ENCODE measurements at regions not wholly inside any gene's neighbourhood (a gene's known extent, or its start where the extent isn't known, plus 50 kb on each side); places are given as distances from the start of the nearest gene placed in this dataset.

GRCh38 chr14:85315733-85316290 lies 214.1 kb upstream of the FLRT2 start:
- no peaks in the 10 kb centered on the region for H3K36me3 Mint-ChIP-seq (ENCODE audit: low read depth)
- no peak overlapping the region for H3K27ac Mint-ChIP-seq
- H3K27me3 ChIP-seq (ENCODE audit: control insufficient read depth in 1 of 2, insufficient read depth in 2 of 2, low read length in 2 of 2): no peaks in the 10 kb centered on the region
- H3K4me3 ChIP-seq (ENCODE audit: low read length): no peak overlapping the region
- H3K9me3 ChIP-seq (ENCODE audit: control insufficient read depth in 1 of 2, insufficient read depth in 1 of 2, low read length in 2 of 2): peaks cover 0 to 7% of the 10 kb centered on the region in 2 experiments
- TF ChIP-seq, protein P1, sequence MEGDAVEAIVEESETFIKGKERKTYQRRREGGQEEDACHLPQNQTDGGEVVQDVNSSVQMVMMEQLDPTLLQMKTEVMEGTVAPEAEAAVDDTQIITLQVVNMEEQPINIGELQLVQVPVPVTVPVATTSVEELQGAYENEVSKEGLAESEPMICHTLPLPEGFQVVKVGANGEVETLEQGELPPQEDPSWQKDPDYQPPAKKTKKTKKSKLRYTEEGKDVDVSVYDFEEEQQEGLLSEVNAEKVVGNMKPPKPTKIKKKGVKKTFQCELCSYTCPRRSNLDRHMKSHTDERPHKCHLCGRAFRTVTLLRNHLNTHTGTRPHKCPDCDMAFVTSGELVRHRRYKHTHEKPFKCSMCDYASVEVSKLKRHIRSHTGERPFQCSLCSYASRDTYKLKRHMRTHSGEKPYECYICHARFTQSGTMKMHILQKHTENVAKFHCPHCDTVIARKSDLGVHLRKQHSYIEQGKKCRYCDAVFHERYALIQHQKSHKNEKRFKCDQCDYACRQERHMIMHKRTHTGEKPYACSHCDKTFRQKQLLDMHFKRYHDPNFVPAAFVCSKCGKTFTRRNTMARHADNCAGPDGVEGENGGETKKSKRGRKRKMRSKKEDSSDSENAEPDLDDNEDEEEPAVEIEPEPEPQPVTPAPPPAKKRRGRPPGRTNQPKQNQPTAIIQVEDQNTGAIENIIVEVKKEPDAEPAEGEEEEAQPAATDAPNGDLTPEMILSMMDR (IDR thresholded peaks at IDR 0.05): no peak
- no peaks in the 10 kb centered on the region for H3K27me3 Mint-ChIP-seq
- POLR2A ChIA-PET: no interaction called here
- CTCF ChIA-PET: no interaction called here
- H3K36me3 ChIP-seq (ENCODE audit: insufficient read depth, low read length): no peaks in the 10 kb centered on the region
- no peak overlapping the region for H3K27ac ChIP-seq (ENCODE audit: low read depth in 1 of 2, low read length in 2 of 2)
- intact Hi-C loops (cut with DNase I, micrococcal nuclease): no loop called here
- ATAC-seq (ENCODE audit: poor library complexity) (no peak), DNase-seq (no peak)
- H3K4me1 Mint-ChIP-seq (ENCODE audit: low read depth): no peaks in the 10 kb centered on the region
- no peak overlapping the region for H3K4me3 Mint-ChIP-seq
- H3K4me1 ChIP-seq (ENCODE audit: insufficient read depth, low read length): no peaks in the 10 kb centered on the region
- peaks cover 8% of the 10 kb centered on the region for H3K9me3 Mint-ChIP-seq

- Histone ChIP-seq H3K4me1 (ENCODE audit: insufficient read depth, low read length) (no peaks in the 10 kb centered on the region), H3K27me3 (ENCODE audit: control insufficient read depth in 1 of 2, insufficient read depth in 2 of 2, low read length in 2 of 2) (no peaks in the 10 kb centered on the region), H3K27ac (ENCODE audit: low read depth in 1 of 2, low read length in 2 of 2) (no peak overlapping the region), H3K36me3 (ENCODE audit: insufficient read depth, low read length) (no peaks in the 10 kb centered on the region), H3K4me3 (ENCODE audit: low read length) (no peak overlapping the region), H3K9me3 (ENCODE audit: control insufficient read depth in 1 of 2, insufficient read depth in 1 of 2, low read length in 2 of 2) (peaks cover 0 to 7% of the 10 kb centered on the region in 2 experiments)
- POLR2A ChIA-PET: no interaction called here
- DNase-seq (no peak), ATAC-seq (ENCODE audit: poor library complexity) (no peak)
- intact Hi-C loops (cut with DNase I, micrococcal nuclease): no loop called here
- CTCF ChIA-PET: no interaction called here
- H3K27me3 Mint-ChIP-seq: no peaks in the 10 kb centered on the region
- H3K4me3 Mint-ChIP-seq: no peak overlapping the region
- H3K9me3 Mint-ChIP-seq: peaks cover 8% of the 10 kb centered on the region
- TF ChIP-seq, protein P1 (IDR thresholded peaks at IDR 0.05): no peak
- no peaks in the 10 kb centered on the region for H3K36me3 Mint-ChIP-seq (ENCODE audit: low read depth)
- H3K27ac Mint-ChIP-seq: no peak overlapping the region
- H3K4me1 Mint-ChIP-seq (ENCODE audit: low read depth): no peaks in the 10 kb centered on the region
Observed at GRCh38 chr14:85316701-85317410, 213.1 kb upstream of the FLRT2 start.

- intact Hi-C loops (cut with DNase I, micrococcal nuclease): no loop called here
- peaks cover 6% of the 10 kb centered on the region for H3K9me3 Mint-ChIP-seq
- ChIA-PET CTCF (no interaction called here), POLR2A (no interaction called here)
- Histone ChIP-seq H3K27me3 (ENCODE audit: control insufficient read depth in 1 of 2, insufficient read depth in 2 of 2, low read length in 2 of 2) (no peaks in the 10 kb centered on the region), H3K4me1 (ENCODE audit: insufficient read depth, low read length) (no peaks in the 10 kb centered on the region), H3K4me3 (ENCODE audit: low read length) (no peak overlapping the region), H3K9me3 (ENCODE audit: control insufficient read depth in 1 of 2, insufficient read depth in 1 of 2, low read length in 2 of 2) (peaks cover 0 to 7% of the 10 kb centered on the region in 2 experiments), H3K36me3 (ENCODE audit: insufficient read depth, low read length) (no peaks in the 10 kb centered on the region), H3K27ac (ENCODE audit: low read depth in 1 of 2, low read length in 2 of 2) (no peak overlapping the region)
- ATAC-seq (ENCODE audit: poor library complexity) (no peak), DNase-seq (no peak)
- H3K27ac Mint-ChIP-seq: no peak overlapping the region
- TF ChIP-seq, protein P1 (IDR thresholded peaks at IDR 0.05): no peak
- no peaks in the 10 kb centered on the region for H3K4me1 Mint-ChIP-seq (ENCODE audit: low read depth)
- H3K36me3 Mint-ChIP-seq (ENCODE audit: low read depth): no peaks in the 10 kb centered on the region
- no peaks in the 10 kb centered on the region for H3K27me3 Mint-ChIP-seq
- H3K4me3 Mint-ChIP-seq: no peak overlapping the region
Observed at GRCh38 chr14:85317491-85318021, 212.4 kb upstream of the FLRT2 start.

Data from CD4-positive, alpha-beta T cell (primary cell).